CD14-positive monocyte (primary cell): ENCODE measurements at regions not wholly inside any gene's neighbourhood (a gene's known extent, or its start where the extent isn't known, plus 50 kb on each side); places are given as distances from the start of the nearest gene placed in this dataset.

ENCODE experiments used
- DNase-seq, 3 donors: peaks; one replicate each; pipeline ENCODE4 v3.0.0-alpha.2; 2011 to 2022
- H2AFZ ChIP-seq: 2 replicates; pipeline ENCODE4 v1.6.0; 2012; ENCODE audit warnings: mild to moderate bottlenecking, low read depth, low read length, inconsistent platforms; ENCODE audit not compliant: insufficient read depth, poor library complexity, severe bottlenecking
- H3K27ac ChIP-seq, 2 donors: 1 replicate in 1 of 2; 2 replicates in 1 of 2; pipeline ENCODE4 v1.5.1; 2012 to 2013; ENCODE audit warnings: low read length in 2 of 2, control low read depth in 1 of 2, inconsistent platforms in 1 of 2, low read depth in 1 of 2, mild to moderate bottlenecking in 1 of 2
- H3K27me3 ChIP-seq, 2 donors: one replicate each; pipeline versions ENCODE4 v1.6.0 to v1.6.1; 2011 to 2013; ENCODE audit warnings: low read length in 2 of 2; ENCODE audit not compliant: control insufficient read depth in 2 of 2, insufficient read depth in 2 of 2
- H3K36me3 ChIP-seq, 2 donors: replicated peaks in 1 of 2; 1 replicate in 1 of 2; 2 replicates in 1 of 2; pipeline versions ENCODE4 v1.5.1 to v1.6.1; 2012 to 2013; ENCODE audit warnings: low read length in 2 of 2, control low read depth in 1 of 2, inconsistent platforms in 1 of 2, mild to moderate bottlenecking in 1 of 2; ENCODE audit not compliant: insufficient read depth in 2 of 2, control insufficient read depth in 1 of 2
- H3K4me1 ChIP-seq, 2 donors: 1 replicate in 1 of 2; 2 replicates in 1 of 2; pipeline versions ENCODE4 v1.5.1 to v1.6.1; 2012 to 2013; ENCODE audit warnings: low read length in 2 of 2, control low read depth in 1 of 2, inconsistent platforms in 1 of 2, mild to moderate bottlenecking in 1 of 2, moderate library complexity in 1 of 2; ENCODE audit not compliant: insufficient read depth in 2 of 2, control insufficient read depth in 1 of 2
- H3K4me2 ChIP-seq: replicated peaks from 2 replicates; pipeline ENCODE3; 2012; ENCODE audit warnings: low read length, moderate library complexity, mild to moderate bottlenecking; ENCODE audit not compliant: poor library complexity, severe bottlenecking; ENCODE audit errors: extremely low read depth
- H3K4me3 ChIP-seq, 3 experiments: fragments of 200-600 bp in 1 of 3; sonication (generic) in 1 of 3; replicated peaks in 1 of 3; 1 replicate in 2 of 3; 2 replicates in 1 of 3; pipeline ENCODE4 v1.5.1; 2011 to 2013; ENCODE audit warnings: low read length in 3 of 3, mild to moderate bottlenecking in 3 of 3, control low read depth in 2 of 3, low read depth in 2 of 3, inconsistent platforms in 1 of 3, moderate library complexity in 1 of 3
- H3K79me2 ChIP-seq: 2 replicates; pipeline ENCODE4 v1.6.0; 2012; ENCODE audit warnings: mild to moderate bottlenecking, control low read depth, inconsistent platforms, low read length, moderate library complexity; ENCODE audit not compliant: insufficient read depth
- H3K9ac ChIP-seq: 2 replicates; pipeline ENCODE4 v1.6.0; 2017; ENCODE audit warnings: low read length, mild to moderate bottlenecking; ENCODE audit not compliant: insufficient read depth, poor library complexity, severe bottlenecking
- H3K9me3 ChIP-seq, 2 donors: replicated peaks in 1 of 2; 1 replicate in 1 of 2; 2 replicates in 1 of 2; pipeline versions ENCODE4 v1.5.1 to v1.6.1; 2012 to 2013; ENCODE audit warnings: low read length in 2 of 2, control low read depth in 1 of 2; ENCODE audit not compliant: control insufficient read depth in 1 of 2, insufficient read depth in 1 of 2
- H4K20me1 ChIP-seq: 2 replicates; pipeline ENCODE4 v1.6.0; 2012; ENCODE audit warnings: mild to moderate bottlenecking, low read length, control low read depth, moderate library complexity; ENCODE audit not compliant: insufficient read depth
- H3K27ac Mint-ChIP-seq, 7 donors: one replicate each; pipeline ENCODE4 v1.8.0; 2020; ENCODE audit warnings: mild to moderate bottlenecking in 7 of 7, mixed read lengths in 7 of 7, moderate library complexity in 6 of 7, inconsistent platforms in 2 of 7
- H3K27me3 Mint-ChIP-seq, 3 donors: one replicate each; pipeline ENCODE4 v1.8.0; 2021 to 2022; ENCODE audit warnings: low read depth in 3 of 3, mild to moderate bottlenecking in 3 of 3, mixed read lengths in 3 of 3, moderate library complexity in 3 of 3, inconsistent platforms in 1 of 3
- H3K36me3 Mint-ChIP-seq, 2 donors: one replicate each; pipeline ENCODE4 v1.8.0; 2020; ENCODE audit warnings: mixed read lengths in 2 of 2, inconsistent platforms in 1 of 2, mild to moderate bottlenecking in 1 of 2
- H3K4me1 Mint-ChIP-seq: one replicate; pipeline ENCODE4 v1.8.0; 2020; ENCODE audit warnings: mild to moderate bottlenecking, mixed read lengths
- H3K4me3 Mint-ChIP-seq, 2 donors: one replicate each; pipeline ENCODE4 v1.8.0; 2020; ENCODE audit warnings: mild to moderate bottlenecking in 2 of 2, mixed read lengths in 2 of 2, moderate library complexity in 1 of 2
- H3K9me3 Mint-ChIP-seq, 7 donors: one replicate each; pipeline ENCODE4 v1.8.0; 2020 to 2022; ENCODE audit warnings: mixed read lengths in 7 of 7, mild to moderate bottlenecking in 6 of 7, moderate library complexity in 6 of 7, inconsistent platforms in 2 of 7
- WGBS: methylation state at CpG from one replicate; pipeline ENCODE4 v1.1.5; 2013; ENCODE audit warnings: missing lambda C conversion rate; ENCODE audit not compliant: insufficient coverage; 5-methylcytosine and 5-hydroxymethylcytosine counted together
- intact Hi-C, 2 donors: fragments of 100-400 bp; cut with micrococcal nuclease; formaldehyde crosslinking; loops; one replicate each; pipeline versions ENCODE4 v1.15.0 to v1.15.1; 2023
- TF ChIP-seq, protein P1 (sequence below): fragments of 200-600 bp; IDR thresholded peaks from one replicate; pipeline ENCODE4 v1.8.0; 2022; ENCODE audit warnings: antibody characterized with exemption, mild to moderate bottlenecking

DNA sequence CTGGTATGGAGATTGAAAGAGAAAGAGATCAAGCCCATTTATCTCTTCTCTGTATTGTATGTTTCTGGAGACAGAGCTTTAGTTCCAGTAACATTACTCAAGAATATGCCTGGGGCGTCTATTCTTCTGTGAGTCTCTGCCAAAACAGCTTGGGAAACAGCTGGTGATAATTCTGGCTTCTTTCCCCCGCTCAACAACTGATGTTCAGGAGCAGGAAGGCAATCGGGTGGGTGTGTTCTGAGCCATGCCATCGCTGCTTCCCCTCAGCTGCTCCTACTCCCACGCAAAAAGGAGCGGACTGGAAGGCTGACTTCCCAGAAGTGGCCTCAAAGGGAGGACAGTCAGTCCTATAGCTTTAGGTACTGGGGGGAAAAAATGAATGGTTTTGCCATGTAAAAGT is 695.1 kb downstream of the PLCL1 start:
- intact Hi-C loops, result no loop called here
- DNase-seq, result no peak
- peaks cover 0 to 2% (median 1%) of the 10 kb centered on the region in 3 donors for H3K27me3 Mint-ChIP-seq
- no peak overlapping the region for H3K4me3 Mint-ChIP-seq
- Histone ChIP-seq H3K9me3 (no peaks in the 10 kb centered on the region), H3K4me2 (no peak overlapping the region), H3K4me1 (no peaks in the 10 kb centered on the region), H3K36me3 (no peaks in the 10 kb centered on the region), H3K27me3 (no peaks in the 10 kb centered on the region), H3K79me2 (no peaks in the 10 kb centered on the region), H3K4me3 (no peak overlapping the region), H4K20me1 (no peaks in the 10 kb centered on the region), H3K9ac (no peak overlapping the region), H3K27ac (no peak overlapping the region), H2AFZ (no peak overlapping the region)
- TF ChIP-seq, protein P1, sequence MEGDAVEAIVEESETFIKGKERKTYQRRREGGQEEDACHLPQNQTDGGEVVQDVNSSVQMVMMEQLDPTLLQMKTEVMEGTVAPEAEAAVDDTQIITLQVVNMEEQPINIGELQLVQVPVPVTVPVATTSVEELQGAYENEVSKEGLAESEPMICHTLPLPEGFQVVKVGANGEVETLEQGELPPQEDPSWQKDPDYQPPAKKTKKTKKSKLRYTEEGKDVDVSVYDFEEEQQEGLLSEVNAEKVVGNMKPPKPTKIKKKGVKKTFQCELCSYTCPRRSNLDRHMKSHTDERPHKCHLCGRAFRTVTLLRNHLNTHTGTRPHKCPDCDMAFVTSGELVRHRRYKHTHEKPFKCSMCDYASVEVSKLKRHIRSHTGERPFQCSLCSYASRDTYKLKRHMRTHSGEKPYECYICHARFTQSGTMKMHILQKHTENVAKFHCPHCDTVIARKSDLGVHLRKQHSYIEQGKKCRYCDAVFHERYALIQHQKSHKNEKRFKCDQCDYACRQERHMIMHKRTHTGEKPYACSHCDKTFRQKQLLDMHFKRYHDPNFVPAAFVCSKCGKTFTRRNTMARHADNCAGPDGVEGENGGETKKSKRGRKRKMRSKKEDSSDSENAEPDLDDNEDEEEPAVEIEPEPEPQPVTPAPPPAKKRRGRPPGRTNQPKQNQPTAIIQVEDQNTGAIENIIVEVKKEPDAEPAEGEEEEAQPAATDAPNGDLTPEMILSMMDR, result no peak
- no peaks in the 10 kb centered on the region for H3K9me3 Mint-ChIP-seq
- H3K27ac Mint-ChIP-seq, result no peak overlapping the region
- no peaks in the 10 kb centered on the region for H3K4me1 Mint-ChIP-seq
- H3K36me3 Mint-ChIP-seq, result no peaks in the 10 kb centered on the region
- WGBS, result 52% methylated on average over 3 of the region's 6 CpGs

DNA sequence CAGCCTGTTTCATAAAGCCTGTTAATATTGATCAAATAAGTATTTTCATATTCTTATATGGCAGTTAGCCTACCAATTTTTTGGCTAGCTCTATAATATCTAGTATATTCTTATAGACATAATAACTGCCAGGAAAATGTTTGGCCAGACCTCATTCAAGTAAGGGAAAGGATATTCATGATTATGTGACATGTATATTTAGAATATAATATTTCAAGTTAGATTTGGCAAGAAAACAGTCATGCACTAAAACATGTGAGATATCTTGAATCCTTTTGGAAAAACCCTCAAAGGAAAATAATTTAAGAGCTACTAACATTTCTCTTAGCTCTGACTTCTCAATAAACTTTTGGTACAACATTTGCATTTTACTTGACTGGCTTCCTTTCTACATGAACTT is 694.1 kb downstream of the PLCL1 start:
- Histone ChIP-seq H3K27me3 (no peaks in the 10 kb centered on the region), H3K4me2 (no peak overlapping the region), H3K9me3 (no peaks in the 10 kb centered on the region), H3K9ac (no peak overlapping the region), H3K4me1 (no peaks in the 10 kb centered on the region), H3K36me3 (no peaks in the 10 kb centered on the region), H3K27ac (no peak overlapping the region), H2AFZ (no peak overlapping the region), H4K20me1 (no peaks in the 10 kb centered on the region), H3K79me2 (no peaks in the 10 kb centered on the region), H3K4me3 (no peak overlapping the region)
- no peaks in the 10 kb centered on the region for H3K4me1 Mint-ChIP-seq
- no peaks in the 10 kb centered on the region for H3K9me3 Mint-ChIP-seq
- H3K36me3 Mint-ChIP-seq, result no peaks in the 10 kb centered on the region
- no peak for DNase-seq
- peaks cover 0 to 2% (median 1%) of the 10 kb centered on the region in 3 donors for H3K27me3 Mint-ChIP-seq
- no peak overlapping the region for H3K4me3 Mint-ChIP-seq
- TF ChIP-seq, protein P1, result no peak
- H3K27ac Mint-ChIP-seq, result no peak overlapping the region
- intact Hi-C loops, result no loop called here
